ENCODE measurements at regions not wholly inside any gene's neighbourhood (a gene's known extent, or its start where the extent isn't known, plus 50 kb on each side); places are given as distances from the start of the nearest gene placed in this dataset.

DNA sequence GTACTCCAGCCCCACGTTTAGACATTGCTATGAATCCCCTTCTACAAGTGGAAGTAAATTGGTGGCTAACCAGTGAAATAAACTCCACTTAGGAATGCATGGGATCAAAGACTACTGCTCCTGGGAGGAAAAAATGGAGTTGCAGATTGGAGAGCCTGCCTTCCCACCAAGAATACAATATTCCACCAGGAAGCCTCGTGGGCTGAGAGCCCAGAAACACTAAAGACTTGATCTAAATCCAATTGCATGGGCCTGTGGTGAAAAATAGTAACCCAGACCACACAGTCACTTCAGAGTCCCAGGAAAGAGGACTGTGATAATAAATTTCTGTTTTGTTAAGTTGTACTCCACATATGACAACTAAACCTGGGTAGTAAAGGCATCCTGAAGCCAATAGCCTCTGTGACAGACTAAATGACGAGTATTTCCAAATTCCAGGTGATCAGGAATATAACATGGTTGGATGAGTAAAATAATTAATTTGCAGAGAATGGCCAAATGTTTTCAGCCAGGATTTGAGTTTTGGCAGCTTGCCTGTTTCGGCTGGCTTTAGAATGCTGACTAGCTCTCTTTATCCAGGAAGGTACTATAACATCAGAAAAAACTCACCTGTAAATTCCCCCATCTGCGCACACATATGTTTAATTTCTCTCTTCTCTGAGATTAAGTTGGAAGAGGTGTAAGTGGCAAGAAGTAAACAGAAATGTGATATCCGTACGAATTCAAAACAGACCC is 480.3 kb downstream of the LIG4 start:
- DNase-seq = no peak

GRCh38 chr13:107733276-107733675 is 482.1 kb downstream of the LIG4 start:
- no peak for DNase-seq

- DNase-seq = no peak
These were observed 484.5 kb downstream of the LIG4 start for GRCh38 chr13:107730813-107731212.

- DNase-seq = no peak
These were observed 494.0 kb downstream of the LIG4 start for GRCh38 chr13:107721125-107721869.

DNA sequence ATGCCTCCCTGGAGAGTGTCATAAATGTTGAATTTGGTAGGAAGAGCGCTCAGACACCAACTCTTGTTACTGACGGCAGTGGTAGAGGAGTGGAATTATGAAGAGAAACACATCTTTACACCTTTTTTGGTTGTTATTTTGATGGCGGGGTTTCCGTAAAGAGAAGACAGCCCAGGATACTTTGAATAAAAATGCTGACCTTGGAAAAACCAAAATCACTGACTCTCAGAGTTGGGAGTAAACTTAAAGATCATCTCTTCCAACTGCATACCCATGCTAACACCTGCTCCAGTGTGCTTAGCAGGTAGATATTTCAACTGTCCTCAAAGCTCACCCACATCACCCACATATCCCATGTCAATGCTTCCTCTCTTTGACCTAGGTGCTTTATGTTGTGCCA is 498.6 kb downstream of the LIG4 start:
- no peak for DNase-seq

DNA sequence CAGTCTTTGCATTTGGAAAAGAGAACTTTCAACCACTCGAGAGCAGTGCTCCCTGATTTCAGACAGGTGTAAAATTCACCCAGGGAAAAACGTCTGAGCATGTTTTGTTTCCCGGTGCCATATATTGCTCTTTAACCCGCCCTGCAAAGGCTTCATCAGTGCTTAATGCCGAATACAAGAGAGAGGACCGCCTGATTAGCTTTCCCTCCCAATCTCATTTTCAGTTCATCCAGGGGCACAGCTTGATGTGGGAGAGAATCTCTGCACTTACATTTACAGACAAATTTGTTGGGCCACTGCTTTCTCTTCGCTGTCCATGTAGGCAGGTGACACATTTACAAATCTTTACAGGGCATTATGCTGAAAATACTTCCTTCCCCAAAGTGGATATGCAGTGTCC is 499.1 kb downstream of the LIG4 start:
- DNase-seq = no peak

GRCh38 chr13:107715496-107715895 is 499.8 kb downstream of the LIG4 start:
- DNase-seq = no peak

GRCh38 chr13:107713314-107713713 is 502.0 kb downstream of the LIG4 start:
- DNase-seq = no peak

GRCh38 chr13:107712145-107712860 is 503.0 kb downstream of the LIG4 start:
- DNase-seq = no peak

DNA sequence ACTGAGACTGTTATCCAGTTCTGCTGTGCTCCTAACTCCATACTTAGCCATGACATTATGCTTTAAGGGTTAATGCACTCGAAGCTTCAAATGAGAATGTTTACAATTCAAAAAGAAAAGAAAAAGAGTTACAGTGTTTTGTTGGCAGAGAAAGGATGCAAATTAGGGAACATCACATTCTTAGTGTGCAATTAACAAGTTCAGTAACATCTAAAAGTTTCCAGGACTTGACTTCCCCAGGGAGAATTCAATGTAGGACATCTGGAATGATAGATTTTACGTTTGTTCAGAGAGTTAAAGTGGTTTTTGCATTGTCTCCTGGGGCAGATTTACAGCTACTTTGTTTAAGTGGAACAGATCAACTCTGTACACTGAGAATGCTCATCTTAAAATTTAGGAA is 525.2 kb downstream of the LIG4 start:
- DNase-seq = no peak

DNA sequence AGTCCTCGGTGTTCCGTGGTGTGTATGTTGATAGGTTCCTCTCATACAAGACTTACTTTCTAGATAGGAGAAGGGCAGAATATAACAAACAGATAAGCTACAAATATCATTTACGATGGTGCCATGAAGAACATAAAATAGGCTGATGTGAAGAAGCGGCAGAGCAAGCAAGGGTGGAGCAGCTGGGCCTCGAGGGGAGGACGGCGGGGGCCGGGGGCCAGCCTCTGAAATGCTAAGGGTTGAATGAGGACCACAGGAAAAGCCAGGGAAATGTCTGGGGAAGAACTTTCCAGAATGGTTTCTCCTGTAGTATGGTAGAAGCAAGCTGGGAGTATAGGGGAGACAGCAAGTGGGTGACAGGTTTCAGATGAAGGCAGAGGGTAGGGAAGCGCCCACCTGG is 529.5 kb downstream of the LIG4 start:
- no peak for DNase-seq

GRCh38 chr13:107681600-107681999 is 533.7 kb downstream of the LIG4 start:
- DNase-seq = no peak

- no peak for DNase-seq
These were observed 535.2 kb downstream of the LIG4 start for GRCh38 chr13:107680115-107680514.

DNA sequence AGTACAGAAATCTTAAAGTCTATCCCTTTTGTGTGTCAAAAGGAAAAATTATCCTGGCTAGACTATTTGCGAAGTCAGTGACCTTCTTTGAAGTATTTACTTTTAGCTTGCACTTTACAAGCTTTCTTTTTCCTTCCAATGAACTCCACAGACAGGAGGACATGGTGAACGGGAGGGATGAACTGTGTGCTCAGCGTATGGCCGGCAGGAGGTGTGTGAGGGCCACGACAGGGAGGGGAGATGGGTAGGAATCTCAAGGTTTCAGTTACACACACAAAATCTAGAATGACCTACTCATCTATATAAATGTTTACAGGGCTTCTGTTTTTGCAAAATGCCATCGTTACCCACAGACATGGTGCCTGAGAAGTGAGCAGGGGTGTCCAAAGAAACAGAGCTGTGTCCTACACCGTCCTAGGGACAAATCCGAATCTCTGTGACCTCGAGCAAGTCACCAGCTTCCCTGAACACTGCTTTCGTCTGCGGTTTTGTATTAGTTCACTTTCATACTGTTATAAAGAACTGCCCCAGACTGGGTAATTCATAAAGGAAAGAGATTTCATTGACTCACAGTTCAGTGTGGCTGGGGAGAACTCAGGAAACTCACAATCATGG is 537.2 kb downstream of the LIG4 start:
- no peak for DNase-seq

DNA sequence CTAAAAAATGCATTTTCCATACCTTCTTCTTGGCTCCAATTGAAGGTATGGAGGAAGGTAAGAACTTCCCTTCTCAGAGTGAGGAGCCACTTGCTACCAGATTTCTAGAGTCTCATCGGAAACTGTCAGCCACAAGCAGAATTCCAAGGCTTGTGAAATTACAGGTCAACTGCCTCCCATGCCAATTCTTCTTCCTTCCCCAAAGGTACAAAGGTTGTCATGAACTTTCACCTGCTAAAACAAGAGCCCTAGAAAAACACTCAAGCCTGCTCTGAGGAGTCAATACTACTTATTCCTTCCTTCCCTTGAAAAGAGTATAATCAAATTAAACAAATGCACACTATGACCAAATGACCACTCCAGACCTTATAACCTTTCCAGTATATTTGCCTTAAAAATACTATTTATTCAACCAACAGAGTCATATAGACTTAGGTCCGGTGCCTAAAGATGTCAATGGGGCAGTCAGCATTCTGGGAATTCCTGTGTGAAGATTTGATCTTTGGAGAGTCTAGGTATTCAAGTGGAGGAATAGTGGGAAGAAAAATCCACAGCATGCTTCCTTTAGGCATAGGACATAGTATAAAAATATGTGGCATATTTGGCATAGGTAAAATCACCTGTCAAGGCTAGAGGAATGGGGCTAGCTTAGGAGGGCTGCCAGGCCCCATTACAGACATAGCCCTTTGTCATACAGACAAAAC is 539.3 kb downstream of the LIG4 start:
- DNase-seq = no peak

DNA sequence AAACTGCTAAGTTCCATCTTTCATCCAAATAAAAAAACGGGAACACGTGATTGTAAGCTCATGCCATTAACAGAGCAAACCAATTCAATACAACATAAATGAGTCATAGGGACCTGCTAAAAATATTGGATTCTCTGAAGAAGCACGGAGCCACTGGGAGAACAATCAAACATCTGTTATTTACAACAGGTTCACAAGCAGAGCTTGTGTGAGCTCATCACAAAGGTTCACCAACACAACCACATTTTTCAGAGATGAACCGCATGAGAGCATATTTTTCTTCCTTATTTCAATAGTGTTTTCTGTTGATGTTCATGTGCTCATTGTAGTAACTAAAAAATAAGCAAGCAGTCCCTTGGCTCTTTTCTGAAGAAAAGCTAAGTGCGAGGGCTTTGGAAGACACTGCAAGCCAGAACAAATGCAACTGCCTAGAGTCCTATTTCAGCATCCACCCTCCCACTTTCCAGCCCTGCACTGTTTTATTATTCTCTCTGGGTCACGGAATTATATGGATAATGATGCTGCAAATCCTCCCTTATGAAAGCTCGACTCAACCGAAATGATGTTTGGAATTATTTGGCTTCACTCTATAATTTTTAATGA is 545.8 kb downstream of the LIG4 start:
- DNase-seq = no peak

GRCh38 chr13:107665926-107666458 is 549.3 kb downstream of the LIG4 start:
- no peak for DNase-seq

- DNase-seq = no peak
These were observed 565.1 kb downstream of the LIG4 start for GRCh38 chr13:107650081-107650701.

DNA sequence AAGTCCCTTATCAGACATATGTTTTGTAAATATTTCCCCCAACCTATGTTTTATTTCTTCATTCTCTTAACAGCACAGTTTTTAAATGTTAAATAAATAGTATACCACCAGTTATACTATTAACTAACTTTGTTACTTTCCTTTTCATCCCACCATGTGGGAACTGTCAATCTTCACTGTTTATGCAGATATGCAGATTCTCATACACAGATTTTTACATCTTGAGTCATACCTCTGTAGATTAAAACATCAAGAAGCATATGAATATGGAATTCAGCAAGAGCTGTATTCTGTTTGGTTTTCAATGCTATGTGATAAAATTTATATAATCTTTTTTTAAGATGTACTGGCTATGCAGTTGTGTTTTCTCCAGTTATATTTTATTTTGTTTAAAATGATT is 566.3 kb downstream of the LIG4 start:
- no peak for DNase-seq

GRCh38 chr13:107644136-107644535 is 571.2 kb downstream of the LIG4 start:
- DNase-seq = no peak

DNA sequence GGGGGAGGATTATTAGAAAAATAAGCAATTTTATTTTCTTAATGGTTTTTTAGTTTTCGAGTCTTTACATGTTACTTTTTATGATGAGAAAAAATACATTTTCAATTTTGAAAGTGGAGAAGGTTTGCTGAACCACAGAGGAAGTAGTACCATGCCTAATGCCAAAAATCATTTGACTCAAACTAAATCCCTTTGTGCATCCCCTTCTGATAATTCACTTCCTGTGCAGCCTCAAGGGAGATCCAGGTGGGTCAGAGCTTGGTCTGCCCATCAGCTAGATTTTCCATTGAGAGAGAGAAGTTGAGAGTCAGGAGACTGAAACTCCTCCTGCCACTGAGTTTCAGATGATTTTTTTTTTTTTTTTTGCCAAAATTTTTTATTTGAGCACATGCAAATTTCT is 571.7 kb downstream of the LIG4 start:
- no peak for DNase-seq

- DNase-seq = no peak
These were observed 572.5 kb downstream of the LIG4 start for GRCh38 chr13:107642831-107643230.

All from bone marrow (tissue), 2 donors.